GM12873 (cell line): ENCODE measurements at regions not wholly inside any gene's neighbourhood (a gene's known extent, or its start where the extent isn't known, plus 50 kb on each side); places are given as distances from the start of the nearest gene placed in this dataset.

Experiments used
- CTCF ChIP-seq: IDR thresholded peaks from 2 replicates; pipeline ENCODE4 v1.5.1; 2012; ENCODE audit warnings: low read depth, mild to moderate bottlenecking, moderate library complexity, low read length, control low read depth; ENCODE audit not compliant: insufficient read depth; ENCODE audit errors: missing control alignments

GRCh38 chr5:62256161-62257019 lies 49.6 kb upstream of the KIF2A start:
- TF ChIP-seq CTCF: no peak
